ENCODE measurements at regions not wholly inside any gene's neighbourhood (a gene's known extent, or its start where the extent isn't known, plus 50 kb on each side); places are given as distances from the start of the nearest gene placed in this dataset.

GRCh38 chr12:107365703-107366102 is 272.4 kb upstream of the CRY1 start:
- no peaks in the 10 kb centered on the region for H3K4me1 ChIP-seq (ENCODE audit: insufficient read depth)
- peaks cover 4% of the 10 kb centered on the region; the same call in 1 of the 2 replicates for H3K27me3 ChIP-seq (replicated peaks; ENCODE audit: insufficient read depth)
- TF ChIP-seq EZH2phosphoT487 (IDR thresholded peaks at IDR 0.05; ENCODE audit: insufficient read depth, low read depth) = no peak
- TF ChIP-seq EZH2 (IDR thresholded peaks at IDR 0.05; ENCODE audit: insufficient read depth, poor library complexity, severe bottlenecking) = no peak
- no peak overlapping the region for H3K4me3 ChIP-seq
- H3K4me2 ChIP-seq (ENCODE audit: unreplicated experiment) = no peak overlapping the region
- no peak overlapping the region for H3K27ac ChIP-seq
- H4K20me1 ChIP-seq (ENCODE audit: insufficient read depth) = no peaks in the 10 kb centered on the region
- no peak overlapping the region for H2AFZ ChIP-seq
- no peaks in the 10 kb centered on the region for H3K9me3 ChIP-seq (ENCODE audit: low read depth)
- in situ Hi-C loops (cut with MboI) = no loop called here
- no peak overlapping the region for H3K9ac ChIP-seq
- H3K9me2 ChIP-seq (ENCODE audit: insufficient read depth) = no peaks in the 10 kb centered on the region
- no peaks in the 10 kb centered on the region for H3K79me2 ChIP-seq (ENCODE audit: insufficient read depth)
- H3K36me3 ChIP-seq (ENCODE audit: low read depth) = no peaks in the 10 kb centered on the region
- no peak for DNase-seq
- H3F3A ChIP-seq (ENCODE audit: insufficient read depth) = no peaks in the 10 kb centered on the region
- 62 to 85% methylated on average over 3 of the region's 3 CpGs for WGBS, 2 experiments (ENCODE audit: low coverage in 1 of 2, low lambda C conversion rate in 2 of 2, missing lambda C conversion rate in 2 of 2)

DNA sequence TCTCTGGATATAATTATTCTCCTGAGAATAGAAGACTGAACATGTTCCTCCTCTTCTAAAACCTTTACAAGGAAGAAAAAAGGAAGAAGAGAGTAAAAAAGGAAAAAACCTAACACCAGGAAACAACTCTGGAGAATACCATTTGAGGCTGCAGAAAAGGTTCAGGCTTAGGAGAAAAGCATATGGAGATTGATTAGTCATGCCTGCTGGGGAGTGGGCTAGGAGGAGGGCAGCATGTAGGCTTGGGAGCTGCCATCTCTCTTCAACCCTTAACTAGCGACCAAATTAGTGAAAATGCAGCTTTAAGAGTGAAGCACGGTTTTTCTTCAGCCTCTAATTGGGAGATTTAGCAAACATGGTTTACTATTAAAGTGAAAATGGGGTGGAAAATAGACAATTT is 273.0 kb upstream of the CRY1 start:
- no peak overlapping the region for H3K4me3 ChIP-seq
- no peak for DNase-seq
- no peaks in the 10 kb centered on the region for H4K20me1 ChIP-seq (ENCODE audit: insufficient read depth)
- in situ Hi-C loops (cut with MboI) = no loop called here
- peaks cover 4% of the 10 kb centered on the region; the same call in 1 of the 2 replicates for H3K27me3 ChIP-seq (replicated peaks; ENCODE audit: insufficient read depth)
- no peak overlapping the region for H3K4me2 ChIP-seq (ENCODE audit: unreplicated experiment)
- TF ChIP-seq EZH2 (IDR thresholded peaks at IDR 0.05; ENCODE audit: insufficient read depth, poor library complexity, severe bottlenecking) = no peak
- no peak for TF ChIP-seq EZH2phosphoT487 (IDR thresholded peaks at IDR 0.05; ENCODE audit: insufficient read depth, low read depth)
- H3K9me3 ChIP-seq (ENCODE audit: low read depth) = no peaks in the 10 kb centered on the region
- H3K79me2 ChIP-seq (ENCODE audit: insufficient read depth) = no peaks in the 10 kb centered on the region
- 87 to 91% methylated on average over 2 of the region's 2 CpGs for WGBS, 2 experiments (ENCODE audit: low coverage in 1 of 2, low lambda C conversion rate in 2 of 2, missing lambda C conversion rate in 2 of 2)
- no peak overlapping the region for H3K27ac ChIP-seq
- H3K9ac ChIP-seq = no peak overlapping the region
- H3K4me1 ChIP-seq (ENCODE audit: insufficient read depth) = no peaks in the 10 kb centered on the region
- H3F3A ChIP-seq (ENCODE audit: insufficient read depth) = no peaks in the 10 kb centered on the region
- H2AFZ ChIP-seq = no peak overlapping the region
- no peaks in the 10 kb centered on the region for H3K9me2 ChIP-seq (ENCODE audit: insufficient read depth)
- no peaks in the 10 kb centered on the region for H3K36me3 ChIP-seq (ENCODE audit: low read depth)

- no peak for DNase-seq
- H3K27ac ChIP-seq = no peak overlapping the region
- H4K20me1 ChIP-seq (ENCODE audit: insufficient read depth) = no peaks in the 10 kb centered on the region
- no peaks in the 10 kb centered on the region for H3K9me3 ChIP-seq (ENCODE audit: low read depth)
- H2AFZ ChIP-seq = no peak overlapping the region
- no peaks in the 10 kb centered on the region for H3F3A ChIP-seq (ENCODE audit: insufficient read depth)
- H3K36me3 ChIP-seq (ENCODE audit: low read depth) = no peaks in the 10 kb centered on the region
- H3K4me2 ChIP-seq (ENCODE audit: unreplicated experiment) = no peak overlapping the region
- no peak overlapping the region for H3K4me3 ChIP-seq
- no peak overlapping the region for H3K9ac ChIP-seq
- no peaks in the 10 kb centered on the region for H3K79me2 ChIP-seq (ENCODE audit: insufficient read depth)
- no peaks in the 10 kb centered on the region for H3K27me3 ChIP-seq (replicated peaks; ENCODE audit: insufficient read depth)
- TF ChIP-seq EZH2phosphoT487 (IDR thresholded peaks at IDR 0.05; ENCODE audit: insufficient read depth, low read depth) (no peak), EZH2 (IDR thresholded peaks at IDR 0.05; ENCODE audit: insufficient read depth, poor library complexity, severe bottlenecking) (no peak)
- WGBS, 2 experiments (ENCODE audit: low coverage in 1 of 2, low lambda C conversion rate in 2 of 2, missing lambda C conversion rate in 2 of 2) = 68 to 70% methylated on average over 5 of the region's 5 CpGs
- in situ Hi-C loops (cut with MboI) = no loop called here
- H3K9me2 ChIP-seq (ENCODE audit: insufficient read depth) = no peaks in the 10 kb centered on the region
- H3K4me1 ChIP-seq (ENCODE audit: insufficient read depth) = no peaks in the 10 kb centered on the region
Measured at GRCh38 chr12:107368586-107368985, 275.2 kb upstream of the CRY1 start.

GRCh38 chr12:107369006-107369405 is 275.7 kb upstream of the CRY1 start:
- 85 to 92% methylated on average over 2 of the region's 2 CpGs for WGBS, 2 experiments (ENCODE audit: low coverage in 1 of 2, low lambda C conversion rate in 2 of 2, missing lambda C conversion rate in 2 of 2)

GRCh38 chr12:107369679-107370078 is 276.3 kb upstream of the CRY1 start:
- 94 to 96% methylated on average over 4 of the region's 4 CpGs for WGBS, 2 experiments (ENCODE audit: low coverage in 1 of 2, low lambda C conversion rate in 2 of 2, missing lambda C conversion rate in 2 of 2)
- Histone ChIP-seq H3K4me3 (no peak overlapping the region), H3K79me2 (ENCODE audit: insufficient read depth) (no peaks in the 10 kb centered on the region), H3K27ac (no peak overlapping the region), H4K20me1 (ENCODE audit: insufficient read depth) (no peaks in the 10 kb centered on the region), H3K36me3 (ENCODE audit: low read depth) (no peaks in the 10 kb centered on the region), H3K4me1 (ENCODE audit: insufficient read depth) (no peaks in the 10 kb centered on the region), H3K9ac (no peak overlapping the region), H3K27me3 (replicated peaks; ENCODE audit: insufficient read depth) (no peaks in the 10 kb centered on the region), H2AFZ (no peak overlapping the region), H3K4me2 (ENCODE audit: unreplicated experiment) (no peak overlapping the region), H3F3A (ENCODE audit: insufficient read depth) (no peaks in the 10 kb centered on the region), H3K9me3 (ENCODE audit: low read depth) (no peaks in the 10 kb centered on the region), H3K9me2 (ENCODE audit: insufficient read depth) (no peaks in the 10 kb centered on the region)
- TF ChIP-seq EZH2phosphoT487 (IDR thresholded peaks at IDR 0.05; ENCODE audit: insufficient read depth, low read depth) = no peak
- TF ChIP-seq EZH2 (IDR thresholded peaks at IDR 0.05; ENCODE audit: insufficient read depth, poor library complexity, severe bottlenecking) = no peak
- in situ Hi-C loops (cut with MboI) = no loop called here
- no peak for DNase-seq

More at GRCh38 chr12:107369006-107369405, 275.7 kb upstream of the CRY1 start:
- H3K9me3 ChIP-seq (ENCODE audit: low read depth) = no peaks in the 10 kb centered on the region
- H3K79me2 ChIP-seq (ENCODE audit: insufficient read depth) = no peaks in the 10 kb centered on the region
- H3F3A ChIP-seq (ENCODE audit: insufficient read depth) = no peaks in the 10 kb centered on the region
- no peak overlapping the region for H3K4me2 ChIP-seq (ENCODE audit: unreplicated experiment)
- no peak overlapping the region for H3K27ac ChIP-seq
- no peak overlapping the region for H3K4me3 ChIP-seq
- TF ChIP-seq EZH2 (IDR thresholded peaks at IDR 0.05; ENCODE audit: insufficient read depth, poor library complexity, severe bottlenecking) (no peak), EZH2phosphoT487 (IDR thresholded peaks at IDR 0.05; ENCODE audit: insufficient read depth, low read depth) (no peak)
- H3K9me2 ChIP-seq (ENCODE audit: insufficient read depth) = no peaks in the 10 kb centered on the region
- H2AFZ ChIP-seq = no peak overlapping the region
- no peak overlapping the region for H3K9ac ChIP-seq
- in situ Hi-C loops (cut with MboI) = no loop called here
- no peaks in the 10 kb centered on the region for H3K36me3 ChIP-seq (ENCODE audit: low read depth)
- no peaks in the 10 kb centered on the region for H3K4me1 ChIP-seq (ENCODE audit: insufficient read depth)
- no peak for DNase-seq
- H3K27me3 ChIP-seq (replicated peaks; ENCODE audit: insufficient read depth) = no peaks in the 10 kb centered on the region
- no peaks in the 10 kb centered on the region for H4K20me1 ChIP-seq (ENCODE audit: insufficient read depth)

Measured in GM23248 (cell line).